GM19455 (cell line): ENCODE measurements at regions not wholly inside any gene's neighbourhood (a gene's known extent, or its start where the extent isn't known, plus 50 kb on each side); places are given as distances from the start of the nearest gene placed in this dataset.
"Not testable (repeated sequence)": the region's sequence is repeated elsewhere in the genome, so short reads cannot be mapped to it uniquely, and the experiment has no call there.

Experiments used
- ATAC-seq: cut with Tn5 transposase; IDR thresholded peaks from one replicate; pipeline ENCODE4 v1.9.1; 2021; ENCODE audit not compliant: unreplicated experiment

GRCh38 chr2:35821675-35822074 is 533.9 kb upstream of the CRIM1 start:
- ATAC-seq = no peak

GRCh38 chr2:35820391-35820790 is 535.2 kb upstream of the CRIM1 start:
- ATAC-seq = no peak

- ATAC-seq = no peak
Measured at GRCh38 chr2:35819033-35819432, 536.5 kb upstream of the CRIM1 start.

- not testable (repeated sequence) for ATAC-seq
Measured at GRCh38 chr2:35818359-35818758, 537.2 kb upstream of the CRIM1 start.

GRCh38 chr2:35814597-35814996 is 541.0 kb upstream of the CRIM1 start:
- not testable (repeated sequence) for ATAC-seq

- no peak for ATAC-seq
Measured at GRCh38 chr2:35803126-35803525, 552.5 kb upstream of the CRIM1 start.

- no peak for ATAC-seq
Measured at GRCh38 chr2:35794796-35795450, 560.7 kb upstream of the CRIM1 start.

- ATAC-seq = no peak
Measured at GRCh38 chr2:35790292-35790691, 565.3 kb upstream of the CRIM1 start.

GRCh38 chr2:35788543-35788942 is 567.0 kb upstream of the CRIM1 start:
- no peak for ATAC-seq

GRCh38 chr2:35787302-35788031 is 568.1 kb upstream of the CRIM1 start:
- ATAC-seq = no peak

GRCh38 chr2:35785564-35785963 is 570.0 kb upstream of the CRIM1 start:
- ATAC-seq = no peak

GRCh38 chr2:35784777-35785176 is 570.8 kb upstream of the CRIM1 start:
- no peak for ATAC-seq

GRCh38 chr2:35783723-35784122 is 571.9 kb upstream of the CRIM1 start:
- ATAC-seq = no peak

GRCh38 chr2:35741556-35741955 is 614.0 kb upstream of the CRIM1 start:
- ATAC-seq = no peak

- no peak for ATAC-seq
Measured at GRCh38 chr2:35731674-35732073, 623.9 kb upstream of the CRIM1 start.

- ATAC-seq = no peak
Measured at GRCh38 chr2:35714883-35715282, 640.7 kb upstream of the CRIM1 start.

GRCh38 chr2:35708411-35708923 is 647.1 kb upstream of the CRIM1 start:
- no peak for ATAC-seq

GRCh38 chr2:35688309-35688708 is 667.3 kb upstream of the CRIM1 start:
- no peak for ATAC-seq

- ATAC-seq = no peak
Measured at GRCh38 chr2:35651688-35652323, 703.8 kb upstream of the CRIM1 start.

GRCh38 chr2:35614640-35615039 is 740.9 kb upstream of the CRIM1 start:
- ATAC-seq = no peak

GRCh38 chr2:35606394-35606793 is 749.2 kb upstream of the CRIM1 start:
- ATAC-seq = no peak

GRCh38 chr2:35598310-35598709 is 757.3 kb upstream of the CRIM1 start:
- ATAC-seq = no peak
